DOHH2 (cell line): ENCODE measurements at regions not wholly inside any gene's neighbourhood (a gene's known extent, or its start where the extent isn't known, plus 50 kb on each side); places are given as distances from the start of the nearest gene placed in this dataset.
"Not testable (repeated sequence)": the region's sequence is repeated elsewhere in the genome, so short reads cannot be mapped to it uniquely, and the experiment has no call there.

ENCODE experiments used
- H3F3A ChIP-seq: fragments of 200-600 bp; sonication (generic), shearing (Covaris generic); 2 replicates; pipeline ENCODE4 v1.6.0; 2016; ENCODE audit warnings: antibody characterized with exemption, mild to moderate bottlenecking; ENCODE audit not compliant: control insufficient read depth, insufficient read depth
- H3K27ac ChIP-seq: fragments of 200-600 bp; sonication (generic); 2 replicates; pipeline ENCODE4 v1.5.1; 2014; ENCODE audit warnings: low read depth, mild to moderate bottlenecking, low read length, moderate library complexity
- H3K27me3 ChIP-seq: fragments of 200-600 bp; sonication (generic); 2 replicates; pipeline ENCODE4 v1.6.1; 2014; ENCODE audit warnings: mild to moderate bottlenecking, low read length, mixed read lengths; ENCODE audit not compliant: control insufficient read depth
- H3K36me3 ChIP-seq: fragments of 200-600 bp; sonication (generic); 2 replicates; pipeline ENCODE4 v1.6.1; 2014; ENCODE audit warnings: mild to moderate bottlenecking, low read length, moderate library complexity, mixed read lengths; ENCODE audit not compliant: control insufficient read depth
- H3K4me1 ChIP-seq: fragments of 200-600 bp; sonication (generic); 2 replicates; pipeline ENCODE4 v1.6.1; 2014; ENCODE audit warnings: mild to moderate bottlenecking, low read length, mixed read lengths; ENCODE audit not compliant: control insufficient read depth
- H3K4me2 ChIP-seq: fragments of 200-600 bp; sonication (generic); 2 replicates; pipeline ENCODE4 v1.6.0; 2014; ENCODE audit warnings: mild to moderate bottlenecking, low read length, moderate library complexity
- H3K4me3 ChIP-seq: fragments of 200-600 bp; sonication (generic); 2 replicates; pipeline ENCODE4 v1.5.1; 2014; ENCODE audit warnings: mild to moderate bottlenecking, low read length, mixed read lengths
- H3K79me2 ChIP-seq: fragments of 200-600 bp; sonication (generic); 2 replicates; pipeline ENCODE4 v1.6.1; 2014; ENCODE audit warnings: mild to moderate bottlenecking, low read length, mixed read lengths; ENCODE audit not compliant: control insufficient read depth
- H3K9me2 ChIP-seq: fragments of 200-600 bp; sonication (generic); replicated peaks from 2 replicates; pipeline ENCODE4 v1.6.1; 2014; ENCODE audit warnings: mild to moderate bottlenecking, low read length, mixed read lengths; ENCODE audit not compliant: control insufficient read depth
- H3K9me3 ChIP-seq: fragments of 200-600 bp; sonication (generic); 2 replicates; pipeline ENCODE4 v1.6.1; 2014; ENCODE audit warnings: antibody characterized with exemption, low read length, mixed read lengths; ENCODE audit not compliant: control insufficient read depth, insufficient read depth
- H4K20me1 ChIP-seq: fragments of 200-600 bp; sonication (generic); 2 replicates; pipeline ENCODE4 v1.6.0; 2014; ENCODE audit warnings: low read depth, mild to moderate bottlenecking, antibody characterized with exemption, low read length, moderate library complexity; ENCODE audit not compliant: control insufficient read depth, insufficient read depth
- EZH2phosphoT487 ChIP-seq: fragments of 200-600 bp; sonication (generic); IDR thresholded peaks from 2 replicates; pipeline ENCODE4 v1.6.1; 2017; ENCODE audit warnings: borderline replicate concordance, mild to moderate bottlenecking, antibody characterized with exemption, low read length, moderate library complexity, mixed read lengths
- TF ChIP-seq, protein P1 (sequence below): fragments of 200-600 bp; sonication (generic); IDR thresholded peaks from one replicate; pipeline ENCODE4 v1.5.1; 2014; ENCODE audit warnings: antibody characterized with exemption, mild to moderate bottlenecking, low read depth, low read length; ENCODE audit not compliant: poor library complexity, severe bottlenecking

- H3K4me3 ChIP-seq = no peak overlapping the region
- no peaks in the 10 kb centered on the region for H3K9me3 ChIP-seq
- H3K27ac ChIP-seq = no peak overlapping the region
- H3K4me1 ChIP-seq = no peaks in the 10 kb centered on the region
- H3K27me3 ChIP-seq = no peaks in the 10 kb centered on the region
- H3K9me2 ChIP-seq = no peaks in the 10 kb centered on the region
- no peaks in the 10 kb centered on the region for H3F3A ChIP-seq
- no peaks in the 10 kb centered on the region for H3K79me2 ChIP-seq
- TF ChIP-seq, protein P1, sequence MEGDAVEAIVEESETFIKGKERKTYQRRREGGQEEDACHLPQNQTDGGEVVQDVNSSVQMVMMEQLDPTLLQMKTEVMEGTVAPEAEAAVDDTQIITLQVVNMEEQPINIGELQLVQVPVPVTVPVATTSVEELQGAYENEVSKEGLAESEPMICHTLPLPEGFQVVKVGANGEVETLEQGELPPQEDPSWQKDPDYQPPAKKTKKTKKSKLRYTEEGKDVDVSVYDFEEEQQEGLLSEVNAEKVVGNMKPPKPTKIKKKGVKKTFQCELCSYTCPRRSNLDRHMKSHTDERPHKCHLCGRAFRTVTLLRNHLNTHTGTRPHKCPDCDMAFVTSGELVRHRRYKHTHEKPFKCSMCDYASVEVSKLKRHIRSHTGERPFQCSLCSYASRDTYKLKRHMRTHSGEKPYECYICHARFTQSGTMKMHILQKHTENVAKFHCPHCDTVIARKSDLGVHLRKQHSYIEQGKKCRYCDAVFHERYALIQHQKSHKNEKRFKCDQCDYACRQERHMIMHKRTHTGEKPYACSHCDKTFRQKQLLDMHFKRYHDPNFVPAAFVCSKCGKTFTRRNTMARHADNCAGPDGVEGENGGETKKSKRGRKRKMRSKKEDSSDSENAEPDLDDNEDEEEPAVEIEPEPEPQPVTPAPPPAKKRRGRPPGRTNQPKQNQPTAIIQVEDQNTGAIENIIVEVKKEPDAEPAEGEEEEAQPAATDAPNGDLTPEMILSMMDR = no peak
- no peak for TF ChIP-seq EZH2phosphoT487
- H4K20me1 ChIP-seq = no peaks in the 10 kb centered on the region
- H3K36me3 ChIP-seq = no peaks in the 10 kb centered on the region
- no peak overlapping the region for H3K4me2 ChIP-seq
These were observed 233.4 kb upstream of the RGMB start for GRCh38 chr5:98540056-98540455.

DNA sequence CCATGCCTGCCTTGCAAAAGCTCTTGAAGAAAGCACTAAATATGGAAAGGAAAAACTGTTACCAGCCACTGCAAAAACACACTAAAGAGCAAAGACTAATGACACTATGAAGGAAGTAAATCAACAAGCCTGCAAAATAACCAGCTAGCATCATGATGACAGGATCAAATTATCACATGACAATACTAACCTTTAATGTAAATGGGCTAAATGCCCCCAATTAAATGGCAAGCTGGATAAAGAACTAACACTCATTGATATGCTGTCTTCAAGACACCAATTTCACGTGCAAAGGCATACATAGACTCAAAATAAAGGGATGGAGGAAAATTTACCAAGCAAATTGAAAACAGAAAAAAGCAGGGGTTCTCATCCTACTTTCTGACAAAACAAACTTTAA, 231.8 kb upstream of the RGMB start:
- no peak overlapping the region for H3K4me2 ChIP-seq
- H3F3A ChIP-seq = no peaks in the 10 kb centered on the region
- H4K20me1 ChIP-seq = no peaks in the 10 kb centered on the region
- H3K79me2 ChIP-seq = no peaks in the 10 kb centered on the region
- H3K9me3 ChIP-seq = no peaks in the 10 kb centered on the region
- no peaks in the 10 kb centered on the region for H3K4me1 ChIP-seq
- no peaks in the 10 kb centered on the region for H3K27me3 ChIP-seq
- H3K36me3 ChIP-seq = no peaks in the 10 kb centered on the region
- no peak overlapping the region for H3K27ac ChIP-seq
- H3K9me2 ChIP-seq = no peaks in the 10 kb centered on the region
- no peak for TF ChIP-seq EZH2phosphoT487
- TF ChIP-seq, protein P1 = no peak
- no peak overlapping the region for H3K4me3 ChIP-seq

DNA sequence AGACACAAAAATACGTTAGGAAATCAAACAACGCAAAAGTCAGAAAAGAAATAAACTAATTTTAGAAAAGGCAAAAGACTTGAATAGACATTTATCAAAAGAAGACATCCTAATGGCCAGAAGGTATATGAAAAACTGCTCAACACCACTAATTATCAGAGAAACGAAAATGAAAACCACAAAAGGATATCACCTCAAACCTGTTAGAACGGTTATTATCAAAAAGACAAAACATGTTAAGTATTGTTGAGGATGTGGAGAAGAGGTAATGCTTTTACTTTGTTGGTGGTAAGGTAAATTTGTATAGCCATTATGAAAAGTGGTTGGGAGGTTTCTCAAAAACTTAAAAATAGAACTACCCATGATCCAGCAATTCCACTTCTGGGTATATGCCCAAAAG, 230.0 kb upstream of the RGMB start:
- no peaks in the 10 kb centered on the region for H4K20me1 ChIP-seq
- H3K9me3 ChIP-seq = no peaks in the 10 kb centered on the region
- H3K27me3 ChIP-seq = no peaks in the 10 kb centered on the region
- no peaks in the 10 kb centered on the region for H3F3A ChIP-seq
- no peaks in the 10 kb centered on the region for H3K4me1 ChIP-seq
- H3K27ac ChIP-seq = no peak overlapping the region
- no peak overlapping the region for H3K4me2 ChIP-seq
- no peaks in the 10 kb centered on the region for H3K79me2 ChIP-seq
- TF ChIP-seq EZH2phosphoT487 = no peak
- TF ChIP-seq, protein P1 = no peak
- H3K36me3 ChIP-seq = no peaks in the 10 kb centered on the region
- H3K9me2 ChIP-seq = no peaks in the 10 kb centered on the region
- H3K4me3 ChIP-seq = no peak overlapping the region

GRCh38 chr5:98546924-98547323, 226.5 kb upstream of the RGMB start:
- not testable (repeated sequence) for H3K4me1 ChIP-seq, H3K27me3 ChIP-seq, H3K9me3 ChIP-seq, H3K9me2 ChIP-seq, H3K4me2 ChIP-seq, H3K4me3 ChIP-seq, H3K36me3 ChIP-seq, H4K20me1 ChIP-seq, H3F3A ChIP-seq, H3K27ac ChIP-seq, H3K79me2 ChIP-seq
